OCI-LY1 (cell line): ENCODE measurements at regions not wholly inside any gene's neighbourhood (a gene's known extent, or its start where the extent isn't known, plus 50 kb on each side); places are given as distances from the start of the nearest gene placed in this dataset.

ENCODE experiments used
- CTCF ChIP-seq: fragments of 200-600 bp; sonication (generic), shearing (Covaris generic); IDR thresholded peaks from 2 replicates; pipeline ENCODE4 v1.5.1; 2017; ENCODE audit warnings: mild to moderate bottlenecking, antibody characterized with exemption, low read length, moderate library complexity, mixed read lengths
- EZH2 ChIP-seq: fragments of 200-600 bp; sonication (generic), shearing (Covaris generic); IDR thresholded peaks from 2 replicates; pipeline ENCODE4 v1.8.0; 2017; ENCODE audit warnings: borderline replicate concordance, mixed run types, mild to moderate bottlenecking, antibody characterized with exemption, low read length, moderate library complexity, mixed read lengths

GRCh38 chr5:12626556-12626955, 722.3 kb upstream of the CTNND2 start:
- no peak for TF ChIP-seq CTCF
- TF ChIP-seq EZH2 = no peak
